Caco-2 (cell line): ENCODE measurements at regions not wholly inside any gene's neighbourhood (a gene's known extent, or its start where the extent isn't known, plus 50 kb on each side); places are given as distances from the start of the nearest gene placed in this dataset.

Source experiments
- BruUV-seq: library from RNA; stranded (reverse); fragments of 400-500 nt; replicated peaks from 2 replicates; lab custom pipeline; 2021; lab: Mats Ljungman, UMichigan
- CTCF ChIA-PET: fragments of 300-600 bp; sonication (Branson Sonifier 250); formaldehyde crosslinking; loops from one replicate; lab custom pipeline; 2022; ENCODE audit warnings: antibody characterized with exemption; lab: Charles Lee
- POLR2A ChIA-PET: fragments of 300-600 bp; sonication (Branson Sonifier 250); formaldehyde crosslinking; loops from one replicate; lab custom pipeline; 2022; ENCODE audit warnings: antibody characterized with exemption; lab: Charles Lee
- DNase-seq, 2 experiments: peaks; one replicate each; pipeline versions ENCODE4 v3.0.0 to v3.0.0-alpha.2; 2020 to 2022
- H3K27me3 ChIP-seq: replicated peaks from 2 replicates; pipeline ENCODE4 v1.6.0; 2011; ENCODE audit warnings: low read length; ENCODE audit not compliant: control insufficient read depth, insufficient read depth
- H3K36me3 ChIP-seq: 2 replicates; pipeline ENCODE4 v1.5.1; 2011; ENCODE audit warnings: low read length; ENCODE audit not compliant: control insufficient read depth, insufficient read depth
- H3K4me1 ChIP-seq: fragments of 250-450 bp; sonication (Bioruptor Pico); 2 replicates; pipeline ENCODE4 v1.5.1; 2020; ENCODE audit warnings: mild to moderate bottlenecking
- H3K4me3 ChIP-seq: 2 replicates; pipeline ENCODE4 v1.5.1; 2011; ENCODE audit warnings: low read depth, mild to moderate bottlenecking, control low read depth, low read length
- H3K9me3 ChIP-seq: fragments of 250-450 bp; sonication (Bioruptor Pico); 2 replicates; pipeline ENCODE4 v1.5.1; 2020; ENCODE audit warnings: mild to moderate bottlenecking, moderate library complexity
- H3K27ac Mint-ChIP-seq: one replicate; pipeline ENCODE4 v1.8.0; 2022; ENCODE audit warnings: mixed read lengths; ENCODE audit not compliant: unreplicated experiment
- H3K27me3 Mint-ChIP-seq: one replicate; pipeline ENCODE4 v1.8.0; 2022; ENCODE audit warnings: mixed read lengths; ENCODE audit not compliant: insufficient read depth, unreplicated experiment
- H3K36me3 Mint-ChIP-seq: one replicate; pipeline ENCODE4 v1.8.0; 2022; ENCODE audit warnings: mild to moderate bottlenecking, mixed read lengths; ENCODE audit not compliant: insufficient read depth, unreplicated experiment
- H3K4me1 Mint-ChIP-seq: one replicate; pipeline ENCODE4 v1.8.0; 2022; ENCODE audit warnings: low read depth, mixed read lengths; ENCODE audit not compliant: unreplicated experiment
- H3K4me3 Mint-ChIP-seq: one replicate; pipeline ENCODE4 v1.8.0; 2022; ENCODE audit warnings: mild to moderate bottlenecking, moderate library complexity, mixed read lengths; ENCODE audit not compliant: unreplicated experiment
- H3K9me3 Mint-ChIP-seq: one replicate; pipeline ENCODE4 v1.8.0; 2022; ENCODE audit warnings: mixed read lengths; ENCODE audit not compliant: unreplicated experiment
- CTCF ChIP-seq, 2 experiments: fragments of 200-600 bp in 1 of 2; IDR thresholded peaks; 1 replicate in 1 of 2; 2 replicates in 1 of 2; pipeline versions ENCODE4 v1.5.1 to v1.8.0; 2011 to 2022; ENCODE audit warnings: antibody characterized with exemption in 1 of 2, control low read depth in 1 of 2, inconsistent platforms in 1 of 2, low read depth in 1 of 2, low read length in 1 of 2, mild to moderate bottlenecking in 1 of 2, moderate library complexity in 1 of 2; ENCODE audit not compliant: insufficient read depth in 1 of 2, severe bottlenecking in 1 of 2, unreplicated experiment in 1 of 2
- intact Hi-C: fragments of 100-400 bp; cut with micrococcal nuclease; formaldehyde crosslinking; loops from one replicate; pipeline ENCODE4 v1.10.0; 2022; ENCODE audit not compliant: unreplicated experiment

- TF ChIP-seq CTCF (IDR thresholded peaks at IDR 0.05; ENCODE audit: insufficient read depth in 1 of 2, low read depth in 1 of 2, low read length in 1 of 2, severe bottlenecking in 1 of 2, unreplicated experiment in 1 of 2): no peak
- Mint-ChIP-seq H3K9me3 (no peaks in the 10 kb centered on the region), H3K4me1 (no peaks in the 10 kb centered on the region), H3K27me3 (no peaks in the 10 kb centered on the region), H3K4me3 (no peak overlapping the region), H3K36me3 (no peaks in the 10 kb centered on the region), H3K27ac (no peak overlapping the region)
- CTCF ChIA-PET: no interaction called here
- no peak for DNase-seq
- Histone ChIP-seq H3K4me1 (no peaks in the 10 kb centered on the region), H3K27me3 (no peaks in the 10 kb centered on the region), H3K4me3 (no peak overlapping the region), H3K36me3 (no peaks in the 10 kb centered on the region), H3K9me3 (no peaks in the 10 kb centered on the region)
- no TSS peak for BruUV-seq
- POLR2A ChIA-PET: no interaction called here
- intact Hi-C loops: no loop called here
These were observed 713.9 kb upstream of the MARCKS start for GRCh38 chr6:113143206-113143605.

DNA sequence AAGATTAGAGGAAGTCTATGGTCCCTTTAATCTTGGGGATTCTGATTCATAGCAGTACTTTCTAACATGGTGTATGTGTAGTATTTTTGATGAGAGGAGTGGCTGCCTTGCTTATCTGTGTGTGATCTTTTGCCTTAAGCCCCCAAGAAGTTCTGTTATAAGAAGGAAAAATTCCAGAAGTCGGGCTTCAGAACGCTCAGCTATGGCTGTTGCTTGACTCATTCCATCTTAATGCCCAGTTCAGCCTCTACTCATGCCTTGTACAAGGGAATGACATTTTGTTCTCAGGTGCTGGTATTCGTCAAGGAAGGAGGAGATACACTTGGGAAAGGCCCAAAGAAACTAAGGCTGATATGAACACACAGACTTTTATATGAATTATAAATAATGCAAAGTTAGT is 713.0 kb upstream of the MARCKS start:
- H3K27me3 ChIP-seq: no peaks in the 10 kb centered on the region
- Mint-ChIP-seq H3K4me1 (no peaks in the 10 kb centered on the region), H3K36me3 (no peaks in the 10 kb centered on the region), H3K27me3 (no peaks in the 10 kb centered on the region), H3K9me3 (no peaks in the 10 kb centered on the region), H3K27ac (no peak overlapping the region), H3K4me3 (no peak overlapping the region)
- no peaks in the 10 kb centered on the region for H3K9me3 ChIP-seq
- no peak for DNase-seq
- no peak overlapping the region for H3K4me3 ChIP-seq
- ChIA-PET CTCF (no interaction called here), POLR2A (no interaction called here)
- no peaks in the 10 kb centered on the region for H3K36me3 ChIP-seq
- BruUV-seq: no TSS peak
- TF ChIP-seq CTCF (IDR thresholded peaks at IDR 0.05; ENCODE audit: insufficient read depth in 1 of 2, low read depth in 1 of 2, low read length in 1 of 2, severe bottlenecking in 1 of 2, unreplicated experiment in 1 of 2): no peak
- H3K4me1 ChIP-seq: no peaks in the 10 kb centered on the region
- intact Hi-C loops: no loop called here

DNA sequence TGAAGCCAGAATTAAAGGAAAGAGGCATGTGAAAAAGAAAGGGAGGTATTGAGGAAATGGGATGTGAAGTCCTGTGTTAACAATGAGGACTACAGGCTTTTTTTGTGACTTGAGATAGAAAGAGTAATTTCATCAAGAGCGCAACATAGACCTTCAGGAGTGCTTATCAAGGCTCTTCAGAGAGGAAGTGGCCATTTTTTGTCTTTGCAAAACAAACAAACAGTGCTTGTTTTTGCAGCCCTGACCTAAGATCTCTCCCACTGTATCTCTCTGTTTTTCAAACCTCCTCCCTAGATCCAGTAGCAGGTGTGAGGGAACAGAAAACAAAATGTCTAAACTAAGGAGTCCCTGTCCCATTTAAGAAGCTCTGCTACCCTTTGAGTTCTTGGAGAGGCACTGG is 710.3 kb upstream of the MARCKS start:
- no peaks in the 10 kb centered on the region for H3K9me3 Mint-ChIP-seq
- H3K4me1 Mint-ChIP-seq: no peaks in the 10 kb centered on the region
- H3K27me3 ChIP-seq: no peaks in the 10 kb centered on the region
- H3K36me3 ChIP-seq: no peaks in the 10 kb centered on the region
- ChIA-PET CTCF (no interaction called here), POLR2A (no interaction called here)
- H3K4me3 Mint-ChIP-seq: no peak overlapping the region
- no peak for TF ChIP-seq CTCF (IDR thresholded peaks at IDR 0.05; ENCODE audit: insufficient read depth in 1 of 2, low read depth in 1 of 2, low read length in 1 of 2, severe bottlenecking in 1 of 2, unreplicated experiment in 1 of 2)
- no TSS peak for BruUV-seq
- no peak for DNase-seq
- no peaks in the 10 kb centered on the region for H3K4me1 ChIP-seq
- intact Hi-C loops: no loop called here
- H3K9me3 ChIP-seq: no peaks in the 10 kb centered on the region
- H3K27ac Mint-ChIP-seq: no peak overlapping the region
- no peaks in the 10 kb centered on the region for H3K36me3 Mint-ChIP-seq
- H3K27me3 Mint-ChIP-seq: no peaks in the 10 kb centered on the region
- H3K4me3 ChIP-seq: no peak overlapping the region
